ENCODE measurements at regions not wholly inside any gene's neighbourhood (a gene's known extent, or its start where the extent isn't known, plus 50 kb on each side); places are given as distances from the start of the nearest gene placed in this dataset.
A peak's percentile ranks its signal among the peaks of the same experiment; 100 is the strongest.
"Not testable (repeated sequence)": the region's sequence is repeated elsewhere in the genome, so short reads cannot be mapped to it uniquely, and the experiment has no call there.

DNA sequence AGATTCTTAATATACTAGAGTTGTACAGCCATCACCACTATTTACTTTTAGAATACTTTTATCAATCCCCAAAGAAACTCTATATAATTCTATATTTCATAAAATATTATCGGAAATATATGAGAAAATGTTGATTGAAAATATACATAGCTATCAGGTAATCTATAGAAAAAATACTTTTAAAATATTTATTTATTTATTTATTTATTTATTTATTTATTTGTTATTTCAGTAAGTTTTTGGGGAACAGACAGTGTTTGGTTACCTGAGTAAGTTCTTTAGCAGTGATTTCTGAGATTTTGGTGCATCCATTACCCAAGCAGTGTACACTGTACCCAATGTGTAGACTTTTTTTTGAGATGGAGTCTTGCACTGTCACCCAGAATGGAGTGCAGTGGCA lies 206.6 kb upstream of the DAAM1 start:
- TF ChIP-seq, protein P1, sequence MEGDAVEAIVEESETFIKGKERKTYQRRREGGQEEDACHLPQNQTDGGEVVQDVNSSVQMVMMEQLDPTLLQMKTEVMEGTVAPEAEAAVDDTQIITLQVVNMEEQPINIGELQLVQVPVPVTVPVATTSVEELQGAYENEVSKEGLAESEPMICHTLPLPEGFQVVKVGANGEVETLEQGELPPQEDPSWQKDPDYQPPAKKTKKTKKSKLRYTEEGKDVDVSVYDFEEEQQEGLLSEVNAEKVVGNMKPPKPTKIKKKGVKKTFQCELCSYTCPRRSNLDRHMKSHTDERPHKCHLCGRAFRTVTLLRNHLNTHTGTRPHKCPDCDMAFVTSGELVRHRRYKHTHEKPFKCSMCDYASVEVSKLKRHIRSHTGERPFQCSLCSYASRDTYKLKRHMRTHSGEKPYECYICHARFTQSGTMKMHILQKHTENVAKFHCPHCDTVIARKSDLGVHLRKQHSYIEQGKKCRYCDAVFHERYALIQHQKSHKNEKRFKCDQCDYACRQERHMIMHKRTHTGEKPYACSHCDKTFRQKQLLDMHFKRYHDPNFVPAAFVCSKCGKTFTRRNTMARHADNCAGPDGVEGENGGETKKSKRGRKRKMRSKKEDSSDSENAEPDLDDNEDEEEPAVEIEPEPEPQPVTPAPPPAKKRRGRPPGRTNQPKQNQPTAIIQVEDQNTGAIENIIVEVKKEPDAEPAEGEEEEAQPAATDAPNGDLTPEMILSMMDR (conservative IDR thresholded peaks at IDR 0.05; ENCODE audit: low read depth, low read length): no peak
- H3K4me3 ChIP-seq (ENCODE audit: low read length): no peak overlapping the region
- DNase-seq (ENCODE audit: low read depth): no peak

DNA sequence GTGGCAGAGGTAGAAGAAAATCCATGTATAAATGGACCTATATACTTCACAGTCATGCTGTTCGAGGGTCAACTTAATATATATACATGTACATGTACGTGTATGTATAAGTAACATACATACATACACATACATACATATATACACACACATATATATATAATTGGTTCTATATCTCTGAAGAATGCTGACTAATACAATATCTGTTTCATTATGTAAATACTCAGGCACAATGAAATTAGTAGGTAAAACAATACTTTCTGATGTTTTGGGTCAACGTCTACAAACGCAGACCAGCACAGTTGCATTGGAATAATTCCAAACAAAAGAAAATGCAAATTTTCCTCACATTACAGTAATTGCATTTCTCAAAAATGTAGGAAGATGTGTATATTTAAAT lies 202.7 kb upstream of the DAAM1 start:
- no peak overlapping the region for H3K4me3 ChIP-seq (ENCODE audit: low read length)
- DNase-seq (ENCODE audit: low read depth): no peak
- TF ChIP-seq, protein P1 (conservative IDR thresholded peaks at IDR 0.05; ENCODE audit: low read depth, low read length): no peak

DNA sequence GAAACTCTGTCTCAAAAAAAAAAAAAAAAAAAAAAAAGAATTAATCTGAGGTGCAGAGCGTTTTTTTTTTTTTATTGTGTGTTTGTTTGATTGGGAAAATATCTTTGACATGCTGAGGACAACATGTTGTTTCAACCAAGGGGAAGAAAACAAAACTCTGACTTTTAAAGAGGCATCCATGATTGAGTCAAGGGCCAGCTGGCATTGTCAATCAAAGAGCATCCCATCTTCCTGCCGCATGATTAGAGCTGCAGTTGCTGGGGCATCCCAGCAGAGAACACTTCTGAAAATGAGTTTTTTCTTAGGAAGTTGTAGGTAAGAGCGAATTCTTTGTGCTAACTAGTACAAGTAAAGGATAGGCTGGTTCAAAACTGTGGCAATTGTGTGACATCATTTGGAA lies 200.9 kb upstream of the DAAM1 start:
- H3K4me3 ChIP-seq (ENCODE audit: low read length): no peak overlapping the region
- DNase-seq (ENCODE audit: low read depth): no peak
- TF ChIP-seq, protein P1 (conservative IDR thresholded peaks at IDR 0.05; ENCODE audit: low read depth, low read length): no peak

DNA sequence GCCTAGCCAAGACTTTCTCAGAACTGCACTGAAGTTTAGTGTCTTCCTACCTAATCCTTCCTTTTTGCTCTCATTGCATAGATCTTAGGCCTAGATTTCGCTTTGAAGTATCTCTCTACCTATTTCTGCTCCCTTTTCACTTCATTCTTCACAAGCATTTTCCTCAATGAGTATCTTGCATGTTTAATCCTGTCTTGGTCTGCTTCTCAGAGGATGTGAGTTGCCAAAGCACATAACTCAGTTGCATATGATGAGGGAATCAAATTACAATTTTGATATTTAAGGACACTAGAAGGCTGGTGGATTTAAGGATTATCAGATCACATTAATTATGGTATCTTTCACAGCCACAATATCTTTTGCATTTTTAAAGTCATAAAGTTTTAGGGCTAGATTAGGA lies 195.5 kb upstream of the DAAM1 start:
- TF ChIP-seq, protein P1 (conservative IDR thresholded peaks at IDR 0.05; ENCODE audit: low read depth, low read length): no peak
- H3K4me3 ChIP-seq (ENCODE audit: low read length): no peak overlapping the region
- no peak for DNase-seq (ENCODE audit: low read depth)

DNA sequence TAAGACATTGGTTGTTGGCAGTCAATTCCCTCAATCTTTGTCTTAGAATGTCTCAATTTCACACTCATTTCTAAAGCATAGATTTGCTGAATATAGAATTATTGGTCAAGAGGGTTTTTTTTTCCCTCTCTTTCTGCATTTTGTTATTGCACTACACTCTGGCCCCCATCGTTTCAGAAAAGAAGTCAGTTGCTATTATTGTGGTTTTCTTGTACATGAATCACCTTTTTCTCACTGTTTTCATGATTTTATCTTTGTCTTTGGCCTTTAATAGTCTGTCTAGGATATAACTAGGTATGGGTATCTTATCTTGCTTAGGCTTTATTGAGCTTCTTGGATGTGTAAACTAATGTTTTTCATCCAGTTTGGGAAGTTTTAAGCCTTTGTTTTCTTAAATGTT lies 194.3 kb upstream of the DAAM1 start:
- no peak for DNase-seq (ENCODE audit: low read depth)
- H3K4me3 ChIP-seq (ENCODE audit: low read length): no peak overlapping the region
- TF ChIP-seq, protein P1 (conservative IDR thresholded peaks at IDR 0.05; ENCODE audit: low read depth, low read length): no peak

DNA sequence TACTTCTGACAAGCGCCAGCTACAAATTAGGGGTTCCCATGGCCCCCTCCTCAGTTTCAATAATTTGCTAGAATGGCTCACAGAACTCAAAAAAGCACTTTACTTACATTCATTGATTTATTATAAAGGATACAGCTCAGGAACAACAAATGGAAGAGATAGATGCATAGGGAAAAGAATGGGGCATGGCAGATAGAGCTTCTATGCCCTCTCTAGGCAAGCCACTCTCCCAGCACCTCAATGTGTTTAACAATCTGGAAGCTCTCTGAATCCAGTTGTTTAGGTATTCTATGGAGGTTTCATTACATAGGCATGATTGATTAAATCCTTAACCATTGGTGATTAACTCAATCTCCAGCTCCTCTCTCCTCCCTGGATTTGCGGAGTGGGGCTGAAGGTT lies 184.5 kb upstream of the DAAM1 start:
- TF ChIP-seq, protein P1 (conservative IDR thresholded peaks at IDR 0.05; ENCODE audit: low read depth, low read length): peak; percentile 17
- no peak overlapping the region for H3K4me3 ChIP-seq (ENCODE audit: low read length)
- DNase-seq (ENCODE audit: low read depth): no peak

DNA sequence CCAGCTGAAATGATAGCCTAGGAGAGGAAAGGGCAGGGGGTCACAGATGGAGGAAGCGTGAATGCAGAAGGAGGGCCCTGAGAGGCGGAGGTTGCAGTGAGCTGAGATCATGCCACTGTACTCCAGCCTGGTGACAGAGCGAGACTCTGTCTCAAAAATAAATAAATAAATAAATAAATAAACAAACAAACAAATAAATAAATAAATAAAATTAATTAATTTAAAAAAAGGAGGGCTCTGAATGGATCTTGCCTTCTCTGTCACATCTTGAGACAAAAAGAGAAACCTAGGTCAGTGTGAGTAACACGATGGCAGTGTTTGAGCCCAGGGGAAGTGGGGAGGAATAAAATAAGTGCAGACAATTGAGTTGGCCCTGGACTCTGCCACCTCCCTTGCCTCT lies 182.3 kb upstream of the DAAM1 start:
- DNase-seq (ENCODE audit: low read depth); H3K4me3 ChIP-seq (ENCODE audit: low read length): not testable (repeated sequence)

DNA sequence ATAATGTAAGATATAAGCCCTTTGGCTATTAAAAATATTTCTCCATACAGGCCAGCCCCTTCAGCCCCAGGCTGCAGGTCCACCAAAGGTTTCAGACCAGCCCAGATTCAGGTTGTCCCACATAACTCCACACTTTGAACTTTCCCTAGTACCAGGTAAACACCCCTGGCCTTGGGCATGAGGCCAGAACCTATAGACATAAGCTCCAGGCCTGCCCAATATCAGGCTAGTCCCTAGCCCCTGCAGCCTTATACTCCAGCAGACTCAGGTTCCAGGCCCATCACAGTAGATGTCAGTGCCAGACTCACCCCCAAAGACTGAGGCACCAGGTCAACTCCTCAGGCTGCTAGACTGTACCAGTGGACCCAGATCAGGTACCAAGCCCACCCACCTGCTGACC lies 178.5 kb upstream of the DAAM1 start:
- no peak overlapping the region for H3K4me3 ChIP-seq (ENCODE audit: low read length)
- TF ChIP-seq, protein P1 (conservative IDR thresholded peaks at IDR 0.05; ENCODE audit: low read depth, low read length): no peak
- DNase-seq (ENCODE audit: low read depth): no peak

Data from retinal pigment epithelial cell (primary cell).